NCI-H2029 (cell line): ENCODE measurements at regions not wholly inside any gene's neighbourhood (a gene's known extent, or its start where the extent isn't known, plus 50 kb on each side); places are given as distances from the start of the nearest gene placed in this dataset.

Source experiments
- DNase-seq: peaks from one replicate; lab custom pipeline; 2025; lab: John Stamatoyannopoulos, UW

GRCh38 chr9:129285979-129286772 lies 108.1 kb upstream of the IER5L start:
- DNase-seq, result no peak

GRCh38 chr9:129285382-129285781 lies 107.3 kb upstream of the IER5L start:
- DNase-seq, result no peak

GRCh38 chr9:129284607-129285291 lies 106.7 kb upstream of the IER5L start:
- DNase-seq, result no peak

DNA sequence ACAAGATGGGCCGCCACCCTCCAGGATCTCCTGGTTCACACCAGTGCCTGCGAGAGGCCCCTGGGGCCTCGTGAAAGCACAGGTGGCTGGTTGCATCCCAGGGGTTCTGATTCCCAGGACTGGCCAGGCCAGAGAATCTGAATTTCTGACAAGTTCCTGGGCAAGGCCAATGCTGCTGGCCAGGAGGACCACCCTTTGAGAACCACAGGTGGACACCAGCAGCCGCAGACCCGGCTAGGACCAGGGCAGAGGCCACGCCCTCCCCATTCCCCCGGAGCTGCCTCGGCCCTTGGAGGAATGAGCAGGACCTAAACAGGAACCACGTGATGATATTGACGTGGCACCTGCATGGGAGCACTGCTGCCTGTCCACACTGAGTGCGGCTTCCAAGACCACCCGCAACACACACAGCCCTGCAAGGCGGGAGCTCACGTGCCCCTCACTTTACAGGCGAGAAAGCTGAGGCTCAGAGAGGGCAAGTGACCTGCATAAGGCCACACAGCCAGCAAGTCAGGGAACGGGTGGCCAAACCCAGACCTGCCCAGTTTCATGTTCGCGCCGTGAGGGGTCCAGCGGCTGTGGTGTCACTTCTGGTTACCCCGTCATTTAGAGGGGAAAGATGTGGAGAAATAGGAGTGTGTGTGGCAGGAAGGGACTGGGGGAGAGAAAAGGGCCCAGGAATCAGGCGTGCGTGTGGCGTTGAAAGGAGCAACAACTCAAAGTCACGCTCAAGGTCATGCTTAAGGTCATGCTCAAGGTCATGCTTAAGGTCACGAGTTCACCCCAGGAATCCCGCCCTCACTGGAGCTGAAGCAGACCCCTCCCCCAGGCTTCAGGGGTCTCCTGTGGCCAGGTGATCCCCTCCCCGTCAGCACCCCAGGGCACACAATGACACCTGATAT lies 105.9 kb upstream of the IER5L start:
- no peak for DNase-seq

GRCh38 chr9:129283291-129283691 lies 105.2 kb upstream of the IER5L start:
- DNase-seq, result no peak

DNA sequence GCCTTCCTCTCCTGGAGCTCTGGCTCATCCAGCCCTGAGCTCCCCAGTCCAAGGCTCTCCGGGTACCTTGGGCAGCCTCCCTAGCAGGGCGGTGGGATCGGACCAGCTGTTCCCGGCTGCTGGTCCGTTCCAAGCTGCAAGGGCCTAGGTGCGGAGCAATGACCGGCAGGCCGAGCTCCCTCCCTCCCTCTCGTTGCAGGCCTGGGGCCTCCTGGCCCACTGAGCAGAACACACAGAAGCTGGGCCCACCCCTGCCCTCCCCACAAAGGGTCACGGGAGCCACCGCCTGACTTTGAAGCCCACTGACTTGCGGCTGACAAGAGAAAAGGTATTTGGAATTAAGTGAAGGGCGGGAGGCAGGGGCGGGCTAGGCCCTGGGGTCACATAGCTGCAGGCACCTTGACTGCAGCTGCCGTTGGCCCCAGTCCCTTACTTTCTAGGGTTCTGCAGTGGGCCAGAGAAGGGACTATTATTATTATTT lies 104.7 kb upstream of the IER5L start:
- DNase-seq, result no peak

DNA sequence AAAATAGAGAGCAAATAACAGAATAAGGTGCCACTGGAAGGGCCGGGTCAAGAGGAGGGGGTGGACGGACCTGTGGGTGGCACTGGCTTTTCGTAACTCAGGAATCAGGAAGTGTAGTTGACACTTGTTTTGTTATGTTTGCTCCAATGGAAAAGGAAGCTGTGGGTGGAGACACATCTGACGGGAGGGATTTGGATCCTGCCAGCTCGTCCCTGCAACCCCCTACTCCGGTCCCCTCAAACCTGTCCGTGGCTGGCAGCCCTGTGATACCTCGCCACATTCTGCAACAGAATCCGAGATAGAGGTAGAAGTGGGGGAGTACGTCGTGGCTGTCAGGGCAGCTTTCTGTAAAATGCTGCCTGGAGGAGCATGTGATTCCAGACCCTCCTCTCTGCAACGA lies 104.2 kb upstream of the IER5L start:
- no peak for DNase-seq

DNA sequence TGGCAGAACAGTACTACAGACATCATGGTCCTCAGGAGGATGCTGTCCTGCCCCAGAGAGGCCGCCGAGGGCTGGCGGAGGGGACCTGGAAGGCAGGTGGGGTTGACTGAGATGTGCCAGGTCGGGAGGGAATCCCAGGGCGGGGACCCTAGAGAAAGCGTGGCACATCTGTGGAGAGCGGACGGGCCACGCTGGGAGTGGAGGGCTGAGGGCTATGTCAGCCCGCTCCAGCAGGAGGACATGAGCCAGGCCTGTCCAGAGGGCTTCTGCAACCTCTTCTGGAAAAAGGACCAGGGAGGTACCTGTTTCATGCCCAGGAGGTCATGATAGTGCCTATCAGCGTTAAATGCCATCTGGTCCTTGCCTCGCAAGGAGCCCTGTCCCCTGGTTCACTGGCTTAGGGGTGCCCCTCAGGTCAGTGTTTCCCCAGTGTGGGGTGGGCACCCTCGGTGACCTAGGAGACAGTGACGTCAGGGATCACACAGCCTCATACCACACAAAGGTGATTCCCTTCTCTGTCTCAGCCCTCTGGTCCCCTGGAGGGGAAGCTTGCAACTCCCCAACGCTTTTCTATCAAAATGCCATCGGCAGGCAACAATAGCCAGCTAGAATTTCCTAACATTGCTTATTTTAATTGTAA lies 103.6 kb upstream of the IER5L start:
- DNase-seq, result no peak

GRCh38 chr9:129280623-129281271 lies 102.7 kb upstream of the IER5L start:
- DNase-seq, result no peak

- no peak for DNase-seq
Measured at GRCh38 chr9:129280236-129280622, 102.2 kb upstream of the IER5L start.

DNA sequence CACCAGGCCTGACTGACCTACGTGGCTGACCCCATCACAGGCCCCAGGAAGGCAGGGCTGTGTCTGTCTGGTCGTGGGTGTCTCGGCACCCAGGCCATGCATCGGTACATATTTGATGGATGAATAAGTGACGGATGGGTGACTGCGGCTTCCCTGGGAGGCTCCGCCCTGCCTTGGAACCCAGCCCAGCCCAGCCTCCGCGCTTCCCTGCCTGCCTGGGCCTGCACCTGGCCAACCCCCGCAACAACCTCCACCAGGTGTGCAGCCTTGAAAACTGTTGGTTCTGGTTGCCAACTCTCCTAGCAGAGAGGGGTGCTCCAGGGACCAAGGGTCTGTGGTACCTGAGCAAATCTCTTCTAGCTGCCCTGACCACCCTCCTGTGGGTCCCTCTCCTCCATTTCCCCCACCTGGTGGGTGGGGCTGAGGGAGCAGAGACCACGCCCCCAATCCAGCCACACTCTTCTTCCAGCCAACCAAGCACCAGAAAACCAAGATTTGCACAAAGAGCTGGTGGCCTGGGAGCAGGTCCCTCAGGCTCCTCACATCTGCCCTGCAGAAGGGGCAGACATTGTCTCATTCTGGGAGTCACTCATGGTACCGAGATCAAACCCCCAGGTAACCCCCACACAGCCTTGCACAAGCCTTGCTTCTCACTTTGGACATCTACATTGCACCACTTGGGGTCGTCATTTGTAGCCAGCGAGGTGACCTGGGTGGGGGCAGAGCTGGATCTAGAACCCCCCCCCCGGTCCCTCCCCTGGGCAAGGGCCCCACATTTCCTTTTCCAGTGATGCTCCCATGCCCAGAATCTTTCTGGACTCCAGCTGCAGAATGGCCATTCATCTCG lies 100.6 kb upstream of the IER5L start:
- DNase-seq, result peak; percentile 82

DNA sequence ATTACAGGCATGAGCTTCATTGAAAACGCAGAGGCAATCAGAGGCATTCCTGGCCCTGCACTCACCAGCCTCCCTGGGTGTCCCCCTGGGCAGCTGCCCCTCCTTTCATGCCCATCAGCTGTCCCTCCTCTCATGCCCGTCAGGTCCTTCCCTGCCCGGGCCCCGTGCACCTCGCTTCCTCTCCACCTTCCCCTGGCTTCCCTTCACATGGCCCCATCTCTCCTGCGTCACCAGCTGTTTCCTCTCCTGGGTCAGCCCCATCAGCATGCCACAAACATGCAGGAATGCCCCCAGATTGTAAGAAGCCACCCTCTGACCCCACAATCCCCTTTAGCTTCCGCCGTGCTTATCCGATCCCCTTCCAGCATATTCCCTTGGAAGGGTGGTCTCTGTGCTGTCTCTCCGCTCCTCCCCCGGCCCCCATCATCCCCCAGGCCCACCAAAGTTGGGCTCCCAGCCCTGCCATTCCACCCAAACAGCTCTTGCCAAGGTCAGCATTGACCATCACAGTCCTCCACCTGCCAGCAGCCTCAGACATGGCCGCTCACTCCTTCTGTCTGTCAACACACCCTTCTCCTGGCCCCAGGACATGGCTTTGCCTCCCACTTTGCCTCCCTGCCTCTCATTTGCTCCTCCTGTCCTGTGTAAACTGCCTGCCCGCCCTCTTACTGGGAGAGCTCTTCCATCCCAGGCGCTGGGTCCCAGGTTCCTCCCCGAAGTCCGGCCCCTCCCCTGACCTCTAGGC lies 98.6 kb upstream of the IER5L start:
- no peak for DNase-seq

DNA sequence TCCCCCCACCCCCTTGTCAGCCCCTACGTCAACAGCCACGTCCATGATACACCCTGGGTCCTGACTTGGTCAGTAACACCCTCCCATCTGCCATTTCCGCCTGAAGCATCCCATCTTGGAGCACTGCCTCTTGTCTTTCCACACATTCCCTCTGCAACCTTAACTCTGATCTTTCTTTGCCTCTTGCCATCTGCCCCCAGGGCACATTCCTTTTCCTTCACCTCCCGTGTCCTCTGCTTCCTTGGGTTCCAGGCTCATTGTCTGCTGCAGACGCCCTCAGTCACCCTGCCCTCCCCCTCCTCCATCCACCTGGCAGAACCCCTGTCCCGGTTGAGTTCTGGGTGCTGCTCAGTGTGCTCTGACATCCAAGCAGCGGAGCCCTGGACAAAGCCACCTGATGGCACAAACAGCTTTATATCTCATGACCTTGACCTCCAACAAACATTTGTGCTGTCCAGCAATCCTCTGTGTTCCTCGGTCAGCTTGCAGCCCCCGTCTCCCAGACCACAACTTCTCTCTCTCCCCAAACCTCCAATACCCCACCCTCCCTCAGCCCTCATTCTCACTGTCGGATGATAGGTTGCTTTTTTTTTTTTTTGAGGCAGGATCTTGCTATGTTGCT lies 97.7 kb upstream of the IER5L start:
- no peak for DNase-seq

DNA sequence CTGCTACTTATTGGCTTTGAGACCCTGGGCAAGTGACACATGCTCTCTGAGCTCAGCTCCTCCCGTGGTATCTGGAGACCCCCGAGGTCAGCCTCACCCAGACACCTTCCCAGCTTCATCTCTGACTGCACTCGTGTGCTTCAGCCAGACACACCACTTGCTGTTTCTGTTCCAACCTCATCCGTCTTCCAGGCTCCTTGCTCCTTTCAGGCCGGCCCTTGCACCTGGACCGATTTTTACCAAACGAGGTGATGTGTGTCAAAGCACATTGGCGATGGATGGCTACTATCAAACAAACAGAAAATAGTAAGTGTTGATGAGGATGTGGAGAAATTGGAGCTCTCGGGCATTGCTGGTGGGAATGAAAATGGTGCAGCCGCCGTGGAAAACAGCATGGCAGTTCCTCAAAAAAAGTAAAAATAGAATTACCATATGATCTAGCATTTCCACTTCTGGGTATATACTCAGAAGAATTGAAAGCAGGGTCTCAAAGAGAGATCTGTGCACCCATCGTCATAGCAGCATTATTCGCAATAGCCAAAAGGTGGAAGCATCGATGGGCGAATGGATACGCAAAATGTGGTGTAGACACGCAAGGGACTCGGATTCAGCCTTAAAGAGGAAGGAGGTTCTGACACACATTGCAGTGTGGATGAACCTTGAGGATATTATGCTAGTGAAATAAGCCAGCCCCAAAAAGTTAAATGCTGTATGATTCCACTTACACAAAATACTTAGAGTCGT lies 96.1 kb upstream of the IER5L start:
- DNase-seq, result no peak

DNA sequence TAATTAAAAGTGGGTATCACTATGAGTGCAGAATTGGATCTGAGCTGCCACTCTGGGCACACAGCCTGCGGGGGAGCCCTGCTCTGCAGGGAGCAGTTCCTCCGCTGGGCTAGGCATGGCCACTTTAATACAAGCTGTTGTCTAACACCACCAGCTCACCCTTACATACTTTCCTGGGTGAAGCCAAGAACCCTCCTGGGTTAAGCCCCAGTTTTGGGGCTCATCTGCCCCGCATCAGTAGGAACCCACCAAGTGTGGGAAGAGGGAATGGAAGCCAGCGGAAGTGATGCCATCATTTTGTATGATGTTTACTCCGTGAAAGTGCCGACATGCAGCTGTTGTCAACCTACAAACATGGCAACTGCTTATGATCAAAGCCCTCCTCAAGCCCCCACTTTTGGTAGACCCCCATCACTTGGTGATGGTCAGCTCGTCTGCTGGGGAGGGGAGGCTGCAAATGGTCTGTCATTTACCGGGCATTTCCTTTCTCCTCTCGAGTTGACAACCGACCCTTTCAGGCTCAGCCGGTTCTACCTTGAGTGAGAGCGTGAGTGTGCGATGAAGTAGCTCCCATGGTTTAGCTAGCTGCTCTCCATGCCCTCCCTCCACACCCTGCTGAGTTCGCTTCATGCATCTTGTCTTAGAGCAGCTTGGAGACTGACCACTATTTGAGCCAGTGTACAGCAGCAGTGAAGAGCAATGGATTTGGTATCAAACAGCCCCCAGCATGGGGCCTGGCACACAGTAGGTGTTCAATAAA lies 95.3 kb upstream of the IER5L start:
- DNase-seq, result no peak

DNA sequence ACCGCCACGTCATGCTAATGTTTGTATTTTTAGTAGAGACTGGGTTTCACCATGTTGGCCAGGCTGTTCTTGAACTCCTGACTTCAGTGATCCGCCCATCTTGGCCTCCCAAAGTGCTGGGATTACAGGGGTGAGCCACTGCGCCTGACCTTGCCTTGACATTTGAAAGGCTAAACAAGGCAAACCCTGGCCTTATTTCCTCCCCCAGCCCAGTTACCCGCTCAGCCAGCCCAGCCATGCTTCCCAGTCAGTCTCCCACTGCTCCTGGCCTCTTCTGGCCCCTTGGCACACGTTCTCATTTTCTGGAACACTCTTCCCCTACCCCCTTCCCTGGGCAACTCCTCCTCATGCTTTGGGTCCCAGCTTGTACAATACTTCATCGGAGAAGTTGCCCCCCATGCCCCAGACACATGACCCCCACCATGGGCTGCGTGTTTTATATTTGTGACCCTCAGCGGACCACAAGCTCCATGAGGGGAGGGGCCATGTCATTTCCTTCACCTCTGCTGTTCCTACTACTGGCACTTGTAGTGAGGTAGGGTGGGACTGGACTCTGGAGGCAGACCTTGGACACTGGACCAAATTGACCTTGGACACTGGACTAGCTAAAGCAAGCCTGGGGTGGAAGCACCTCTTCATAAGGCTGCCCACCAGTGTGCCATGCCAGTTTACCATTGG lies 94.4 kb upstream of the IER5L start:
- DNase-seq, result no peak

DNA sequence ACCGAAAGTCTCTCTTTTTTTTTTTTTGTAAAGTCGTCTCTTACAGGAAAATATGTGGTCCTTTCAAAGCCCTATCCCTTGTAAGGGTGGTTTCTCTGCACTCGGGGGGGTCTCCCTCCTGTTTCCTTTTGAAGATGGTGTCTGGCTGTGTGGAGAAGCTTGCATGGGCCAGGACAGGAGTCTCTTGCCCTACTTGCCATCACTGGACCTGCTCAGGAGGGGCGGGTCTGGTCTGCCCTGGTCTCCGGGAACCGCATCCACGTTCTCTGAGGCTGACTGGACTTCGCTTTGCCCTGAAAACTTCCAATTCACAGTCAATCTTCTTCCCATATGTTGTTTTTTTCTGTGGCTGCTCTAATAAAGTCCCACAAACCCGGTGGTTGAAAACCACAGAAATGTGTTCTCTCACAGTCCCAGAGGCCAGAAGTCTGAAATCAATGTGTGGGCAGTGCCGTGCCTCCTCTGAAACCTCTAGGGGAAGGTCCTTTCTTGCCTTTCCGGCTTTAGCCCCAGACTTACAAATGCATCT lies 92.9 kb upstream of the IER5L start:
- no peak for DNase-seq
